HT1080 (cell line): ENCODE measurements at regions not wholly inside any gene's neighbourhood (a gene's known extent, or its start where the extent isn't known, plus 50 kb on each side); places are given as distances from the start of the nearest gene placed in this dataset.
"Not testable (repeated sequence)": the region's sequence is repeated elsewhere in the genome, so short reads cannot be mapped to it uniquely, and the experiment has no call there.

Experiments used
- DNase-seq: peaks from one replicate; pipeline ENCODE4 v3.0.0-alpha.2; 2015; ENCODE audit warnings: low read depth

DNA sequence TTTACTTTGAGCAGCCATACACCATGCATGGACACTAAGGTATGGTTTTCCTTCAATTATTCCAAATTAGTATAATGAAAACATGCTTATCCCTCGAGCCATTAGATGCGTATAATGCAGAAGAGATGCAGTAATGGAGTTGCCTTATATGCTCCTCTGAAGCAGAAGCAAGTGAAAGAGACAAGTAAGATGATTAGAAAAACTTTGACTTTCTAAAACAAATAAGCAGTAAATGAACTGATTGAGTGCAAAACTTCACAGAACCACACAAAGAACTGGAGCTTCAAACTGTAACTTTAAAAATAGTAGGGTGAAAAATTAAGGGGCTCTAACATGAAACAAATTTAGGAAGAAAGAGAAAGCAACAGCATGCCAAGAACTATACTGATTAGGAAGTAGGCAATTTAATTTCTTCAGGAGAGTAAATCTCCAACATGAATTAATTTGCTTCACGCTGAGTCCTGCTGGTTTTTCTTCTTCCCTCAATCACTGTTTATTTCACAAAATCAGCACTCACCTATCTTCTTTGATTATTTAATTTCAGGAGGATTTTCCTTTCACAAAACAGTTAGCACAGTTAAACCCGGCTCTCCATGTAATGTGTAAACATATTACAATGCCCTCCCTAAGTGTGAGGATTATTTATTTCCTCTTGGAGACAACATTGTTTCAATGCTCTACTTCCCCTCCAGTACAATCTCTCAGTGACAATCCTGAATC, 90.3 kb upstream of the PAM start:
- no peak for DNase-seq

DNA sequence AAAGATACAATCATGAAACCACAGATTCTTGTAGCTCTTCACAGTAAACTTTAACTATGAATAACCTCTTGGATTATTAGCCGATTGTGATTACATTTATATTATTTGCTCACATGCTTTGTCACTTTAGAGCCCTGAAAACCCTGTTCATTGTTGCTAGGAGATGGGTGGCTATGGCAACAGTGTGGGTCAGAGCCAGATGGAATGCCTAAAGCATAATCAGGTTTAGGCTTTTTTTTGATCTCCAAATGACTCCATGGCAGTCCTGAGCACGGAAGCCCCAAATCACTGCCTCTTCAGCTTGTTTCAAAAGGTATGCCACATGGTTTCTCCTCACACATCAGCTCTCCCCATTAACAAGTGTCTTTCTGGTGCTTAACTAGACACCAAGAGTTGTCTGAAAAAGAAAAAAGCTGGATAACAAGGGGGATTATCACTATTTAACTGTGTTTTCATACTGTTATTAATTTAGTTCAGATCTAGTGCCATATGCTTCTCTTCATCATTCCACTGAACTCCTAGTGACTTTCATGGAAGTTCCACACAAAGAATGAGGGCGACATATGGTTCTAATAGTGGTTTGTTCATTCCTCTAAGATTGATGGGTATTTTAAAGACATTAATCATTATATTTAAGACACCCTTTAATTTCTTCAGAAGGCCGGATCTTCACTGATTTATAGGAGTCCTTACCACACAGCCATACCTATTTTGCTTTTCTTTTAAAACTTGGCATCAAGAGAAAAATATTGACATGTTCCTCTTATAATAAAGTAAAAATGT, 88.8 kb upstream of the PAM start:
- DNase-seq: no peak

DNA sequence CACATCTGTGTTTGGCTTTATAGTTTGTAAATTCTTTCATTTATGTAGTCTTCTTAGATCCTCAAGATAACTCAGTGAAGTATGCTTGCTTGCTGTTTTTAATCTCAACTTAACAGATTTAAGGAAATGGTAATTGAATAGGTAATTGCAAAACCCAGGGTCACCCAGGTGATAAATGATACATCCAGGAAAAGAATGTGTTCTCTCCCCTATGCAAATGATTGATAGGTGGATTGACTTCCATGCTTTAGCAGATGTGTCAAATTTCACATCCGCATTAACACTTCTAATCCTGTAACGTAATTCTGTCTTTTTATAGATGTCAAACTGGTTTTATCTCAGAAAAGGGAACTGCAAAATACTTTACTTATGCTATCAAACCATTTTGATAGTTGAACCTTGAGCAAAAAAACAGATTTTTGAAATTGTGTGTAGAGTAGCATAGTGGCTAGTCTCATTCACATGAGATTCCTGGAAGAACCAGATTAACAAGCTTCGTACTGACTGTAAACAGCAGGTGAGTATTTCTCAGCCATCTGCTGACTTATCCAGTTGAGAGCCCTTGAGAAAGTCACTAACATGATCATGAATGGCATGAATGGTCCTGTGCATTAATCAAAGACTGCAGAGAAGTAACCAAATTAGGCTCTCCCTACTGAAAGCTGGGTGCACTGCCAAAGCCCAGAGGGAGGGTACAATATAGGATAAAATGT, 86.7 kb upstream of the PAM start:
- DNase-seq: no peak

DNA sequence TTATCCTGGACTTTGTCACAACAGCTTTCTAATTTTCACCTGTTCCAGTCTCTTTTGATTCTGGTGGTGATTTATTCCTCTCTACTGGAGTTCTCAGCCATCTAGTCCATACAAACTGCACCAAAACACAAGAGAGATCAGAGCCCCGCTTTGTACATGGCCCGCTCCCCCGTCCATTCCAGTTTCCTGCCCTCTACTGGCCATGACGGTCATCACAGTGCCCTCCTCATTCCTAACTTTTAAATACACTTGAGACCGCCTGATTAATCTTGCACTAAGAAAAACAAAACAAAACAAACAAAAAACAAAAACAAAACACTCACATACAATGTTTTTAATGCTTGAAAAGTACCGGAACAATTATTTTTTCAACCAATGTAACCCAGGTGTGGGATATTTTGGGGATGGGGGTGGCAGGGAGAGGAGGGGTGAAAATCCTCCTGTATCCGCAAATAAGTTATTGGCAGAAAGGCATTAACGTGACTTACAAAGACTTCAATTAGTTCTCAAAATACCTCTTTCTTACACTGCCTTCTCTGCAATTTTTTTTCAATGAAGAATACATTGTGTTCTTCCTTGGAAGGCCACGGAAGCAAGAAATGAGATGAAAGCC, 84.8 kb upstream of the PAM start:
- peak; percentile 33 for DNase-seq

DNA sequence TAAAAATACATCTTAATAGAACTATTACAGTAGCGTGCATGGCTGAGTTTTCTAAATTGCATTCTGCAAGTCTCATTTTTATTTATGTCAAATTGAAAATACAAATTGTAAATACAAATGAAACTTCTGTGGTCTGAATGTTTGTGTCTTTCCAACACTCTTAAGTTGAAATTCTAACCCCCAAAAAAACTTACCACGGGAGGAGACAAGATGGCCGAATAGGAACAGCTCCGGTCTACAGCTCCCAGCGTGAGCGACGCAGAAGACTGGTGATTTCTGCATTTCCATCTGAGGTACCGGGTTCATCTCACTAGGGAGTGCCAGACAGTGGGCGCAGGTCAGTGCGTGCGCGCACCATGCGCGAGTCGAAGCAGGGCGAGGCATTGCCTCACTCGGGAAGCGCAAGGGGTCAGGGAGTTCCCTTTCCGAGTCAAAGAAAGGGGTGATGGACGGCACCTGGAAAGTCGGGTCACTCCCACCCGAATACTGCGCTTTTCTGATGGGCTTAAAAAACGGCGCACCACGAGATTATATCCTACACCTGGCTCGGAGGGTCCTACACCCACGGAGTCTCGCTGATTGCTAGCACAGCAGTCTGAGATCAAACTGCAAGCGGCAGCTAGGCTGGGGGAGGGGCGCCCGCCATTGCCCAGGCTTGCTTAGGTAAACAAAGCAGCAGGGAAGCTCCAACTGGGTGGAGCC, 83.9 kb upstream of the PAM start:
- DNase-seq: not testable (repeated sequence)

DNA sequence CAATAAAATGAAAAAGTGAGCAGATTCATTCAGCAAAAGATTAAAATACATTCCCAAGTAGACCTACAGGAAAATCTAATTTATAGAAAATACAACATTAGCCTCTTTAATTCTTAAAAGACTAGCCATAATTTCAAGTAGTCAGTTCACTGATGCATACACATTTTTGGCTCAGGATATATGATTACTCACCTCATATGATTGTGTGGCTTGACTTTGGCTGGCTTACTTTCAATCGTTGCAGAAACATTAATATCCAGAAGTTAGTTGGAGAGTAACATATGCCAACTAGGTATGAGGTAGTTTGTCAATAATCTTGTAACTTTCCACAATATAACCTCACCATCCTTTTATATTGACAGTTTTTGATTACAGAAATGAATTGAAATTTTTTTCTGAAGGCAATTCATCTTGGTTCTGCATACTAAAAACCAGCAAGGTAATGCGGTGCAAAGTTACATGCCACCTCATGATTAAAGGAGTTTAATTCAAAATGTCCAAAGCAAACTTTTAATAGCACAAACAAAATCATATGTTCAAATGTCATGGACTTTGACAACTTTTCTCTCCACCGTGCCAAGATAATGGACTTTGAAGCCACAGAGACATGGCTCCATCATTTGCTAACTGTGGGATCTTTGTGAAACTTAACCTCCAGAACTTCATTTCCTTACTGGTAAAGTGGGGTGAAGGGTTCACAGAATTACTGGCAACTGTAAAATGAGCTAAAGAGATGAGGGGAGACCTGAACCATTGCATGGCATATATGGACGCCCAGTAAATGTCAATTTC, 76.6 kb upstream of the PAM start:
- peak; percentile 38 for DNase-seq

DNA sequence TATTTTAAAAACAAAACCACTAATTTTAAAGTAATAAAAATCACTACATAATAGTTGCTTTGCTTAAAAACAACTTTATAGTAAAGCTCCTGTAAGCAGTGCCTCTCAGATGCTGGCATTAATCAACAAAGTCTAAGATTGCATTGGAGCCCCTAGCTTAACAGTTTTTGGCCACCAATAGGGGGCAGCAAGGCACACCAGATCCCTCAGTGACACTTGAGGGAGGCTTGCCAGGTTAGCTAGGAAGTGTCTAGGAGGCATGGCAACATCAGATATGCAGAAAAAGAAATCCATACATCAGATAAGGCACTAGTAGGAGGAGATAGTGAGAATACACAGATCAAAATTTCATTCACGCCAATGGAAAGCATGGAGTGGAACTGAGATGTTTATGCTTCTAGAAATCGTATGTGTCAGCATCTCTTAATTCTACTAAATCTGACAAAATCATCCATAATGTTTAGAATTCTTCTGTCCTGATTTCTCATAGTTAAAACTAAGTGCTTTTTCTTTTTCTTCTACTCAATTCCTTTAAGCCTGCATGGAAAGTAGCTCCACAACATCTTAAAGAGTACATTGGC, 73.6 kb upstream of the PAM start:
- peak; percentile 64 for DNase-seq

DNA sequence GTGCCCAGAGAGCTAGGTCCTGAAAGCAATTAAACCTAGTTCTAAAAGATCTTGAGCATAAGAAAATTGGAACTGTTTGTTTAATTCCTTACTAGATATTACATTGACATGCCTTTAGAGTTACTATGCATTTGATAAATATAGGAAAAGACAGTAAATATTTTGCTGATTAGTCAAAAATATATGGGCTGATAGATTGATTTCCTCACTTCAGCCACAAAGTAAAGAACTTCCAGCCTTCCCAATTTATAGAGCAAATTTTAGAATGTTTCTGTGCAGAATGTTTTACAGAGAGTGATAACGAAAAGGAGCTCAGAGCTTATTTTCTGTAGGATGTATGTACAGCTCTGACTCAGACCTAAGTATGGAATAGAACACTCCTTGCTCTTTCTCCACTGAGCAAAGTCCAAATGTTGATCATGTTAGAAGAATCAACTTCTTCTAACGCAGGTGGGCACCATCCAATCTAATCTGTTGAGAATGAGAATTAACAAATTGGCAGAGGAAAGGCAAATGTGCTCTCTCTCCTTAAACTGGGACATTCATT, 72.9 kb upstream of the PAM start:
- no peak for DNase-seq

DNA sequence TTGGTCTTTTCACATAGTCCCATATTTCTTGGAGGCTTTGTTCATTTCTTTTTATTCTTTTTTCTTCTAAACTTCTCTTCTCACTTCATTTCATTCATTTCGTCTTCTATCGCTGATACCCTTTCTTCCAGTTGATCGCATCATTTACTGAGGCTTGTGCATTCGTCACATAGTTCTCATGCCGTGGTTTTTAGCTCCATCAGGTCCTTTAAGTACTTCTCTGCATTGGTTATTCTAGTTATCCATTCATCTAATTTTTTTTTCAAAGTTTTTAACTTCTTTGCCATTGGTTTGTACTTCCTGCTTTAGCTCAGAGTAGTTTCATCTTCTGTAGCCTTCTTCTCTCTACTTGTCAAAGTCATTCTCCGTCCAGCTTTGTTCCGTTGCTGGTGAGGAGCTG, 67.0 kb upstream of the PAM start:
- DNase-seq: not testable (repeated sequence)

DNA sequence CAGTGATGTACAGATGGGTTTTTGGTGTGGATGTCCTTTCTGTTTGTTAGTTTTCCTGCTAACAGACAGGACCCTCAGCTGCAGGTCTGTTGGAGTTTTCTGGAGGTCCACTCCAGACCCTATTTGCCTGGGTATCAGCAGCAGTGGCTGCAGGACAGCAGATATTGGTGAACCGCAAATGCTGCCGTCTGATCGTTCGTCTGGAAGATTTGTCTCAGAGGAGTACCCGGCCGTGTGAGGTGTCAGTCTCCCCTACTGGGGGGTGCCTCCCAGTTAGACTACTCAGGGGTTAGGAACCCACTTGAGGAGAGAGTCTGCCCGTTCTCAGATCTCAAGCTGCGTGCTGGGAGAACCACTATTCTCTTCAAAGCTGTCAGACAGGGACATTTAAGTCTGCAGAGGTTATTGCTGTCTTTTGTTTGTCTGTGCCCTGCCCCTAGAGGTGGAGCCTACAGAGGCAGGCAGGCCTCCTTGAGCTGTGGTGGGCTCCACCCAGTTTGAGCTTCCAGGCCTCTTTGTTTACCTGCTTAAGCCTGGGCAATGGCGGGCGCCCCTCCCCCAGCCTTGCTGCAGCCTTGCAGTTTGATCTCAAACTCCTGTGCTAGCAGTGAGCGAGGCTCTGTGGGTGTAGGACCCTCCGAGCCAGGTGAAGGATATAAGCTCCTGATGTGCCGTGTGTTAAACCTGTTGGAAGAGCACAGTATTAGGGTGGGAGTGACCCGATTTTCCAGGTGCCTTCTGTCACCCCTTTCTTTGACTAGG, 66.3 kb upstream of the PAM start:
- DNase-seq: not testable (repeated sequence)

DNA sequence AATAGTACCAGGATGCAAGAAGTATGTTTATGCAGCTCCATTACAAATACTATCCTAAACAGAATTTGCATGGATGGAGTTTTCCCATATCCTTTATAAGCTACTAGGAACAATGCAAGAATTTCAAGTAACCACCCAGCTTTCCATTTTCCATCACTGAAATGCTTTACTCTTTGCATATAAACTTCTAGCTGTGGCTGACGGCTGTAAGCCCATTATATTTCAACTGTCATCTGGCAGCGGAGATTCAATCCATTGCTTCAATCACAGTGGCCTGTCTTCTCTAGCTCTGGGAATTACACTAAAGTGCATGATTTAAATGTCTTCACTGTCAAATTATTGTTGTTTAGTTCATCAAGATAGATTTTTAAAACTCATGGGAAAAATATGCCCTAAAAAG, 64.2 kb upstream of the PAM start:
- no peak for DNase-seq

DNA sequence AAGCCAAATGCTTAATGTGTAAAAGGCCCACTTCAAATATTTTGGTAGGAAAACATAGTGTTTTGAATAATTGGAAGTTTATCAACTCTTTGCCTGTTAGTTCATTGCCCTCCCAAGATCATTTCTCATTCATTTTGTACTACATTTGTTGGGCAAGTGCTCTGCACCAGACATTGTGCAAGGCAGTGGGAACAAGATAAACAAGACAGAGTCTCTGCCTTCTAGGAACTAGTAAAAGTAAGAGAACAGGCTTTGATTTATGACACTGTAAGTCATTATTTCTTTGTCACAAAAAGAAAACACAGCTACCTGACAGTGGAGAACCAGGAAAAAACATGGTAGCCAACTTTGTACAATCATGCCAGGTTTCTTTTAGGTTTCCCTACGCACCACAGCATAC, 63.7 kb upstream of the PAM start:
- DNase-seq: no peak

DNA sequence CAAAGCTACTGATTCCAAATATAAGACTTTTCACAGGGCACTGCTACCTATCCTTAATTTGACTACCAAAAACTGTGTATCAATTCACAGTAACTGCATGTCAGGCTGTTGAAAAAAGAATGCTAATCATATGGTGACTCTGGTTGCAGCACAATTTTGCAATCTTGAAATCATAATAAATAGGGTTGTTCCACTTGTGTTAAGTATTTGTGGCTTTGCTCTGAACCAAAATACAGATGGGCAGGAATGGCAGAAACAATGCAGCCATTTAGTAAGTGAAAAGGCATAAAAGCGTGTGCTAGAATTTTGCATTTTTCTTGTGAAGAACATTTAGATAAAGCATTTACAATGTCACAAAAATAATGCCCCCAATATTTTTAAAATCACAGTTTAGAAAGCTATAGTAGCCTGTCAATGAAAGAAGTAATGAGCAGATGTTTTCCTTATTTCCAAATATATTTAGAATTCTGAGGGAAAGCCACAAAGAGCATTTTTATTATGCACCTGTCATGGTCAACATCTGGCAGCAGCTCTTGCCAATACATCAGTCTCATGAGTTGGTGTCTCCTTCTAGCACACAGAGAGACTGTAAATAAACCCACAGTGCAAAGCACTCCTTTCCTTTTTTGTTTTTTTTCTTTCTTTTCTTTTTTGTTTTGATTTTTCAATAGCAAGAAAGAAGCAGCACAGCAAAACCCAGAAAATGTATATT, 54.8 kb upstream of the PAM start:
- no peak for DNase-seq

DNA sequence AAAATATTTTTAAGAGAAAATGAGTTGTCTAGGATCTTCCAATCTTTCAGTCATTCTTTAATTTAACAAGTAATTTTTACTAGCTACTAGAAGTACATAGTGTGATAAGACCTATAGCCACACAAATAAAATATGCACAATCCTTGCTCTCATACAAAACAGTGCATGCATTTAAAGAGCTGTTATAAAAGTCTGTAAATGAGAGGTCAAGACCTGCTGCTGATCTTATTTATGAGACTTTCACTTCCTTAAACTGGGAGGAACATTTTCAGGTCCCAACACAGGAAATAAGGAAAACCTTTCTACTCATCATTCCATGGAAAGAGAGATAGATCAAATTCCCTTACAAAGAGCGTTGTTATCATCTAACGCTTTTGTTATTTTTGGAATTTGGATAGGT, 54.2 kb upstream of the PAM start:
- DNase-seq: no peak

DNA sequence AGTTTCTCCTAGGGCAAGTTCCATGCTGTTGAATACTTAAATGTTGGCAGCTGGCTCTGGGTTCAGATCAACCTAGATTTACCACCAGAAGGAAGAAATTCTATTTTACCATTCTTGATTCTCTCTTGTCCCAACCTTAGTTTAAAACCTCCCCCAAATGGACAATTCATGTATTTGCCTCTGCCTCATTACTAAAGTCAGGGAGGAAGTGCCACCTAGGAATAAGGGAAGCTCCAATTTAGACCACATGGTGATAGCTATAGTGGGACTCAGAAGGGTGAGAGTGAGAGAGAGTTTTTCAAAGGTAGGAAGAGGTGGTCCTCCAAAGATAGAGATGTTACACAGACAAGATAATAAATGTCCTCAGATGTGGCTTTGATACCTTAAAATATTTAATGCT, 53.4 kb upstream of the PAM start:
- no peak for DNase-seq
